ENCODE measurements at regions not wholly inside any gene's neighbourhood (a gene's known extent, or its start where the extent isn't known, plus 50 kb on each side); places are given as distances from the start of the nearest gene placed in this dataset.

DNA sequence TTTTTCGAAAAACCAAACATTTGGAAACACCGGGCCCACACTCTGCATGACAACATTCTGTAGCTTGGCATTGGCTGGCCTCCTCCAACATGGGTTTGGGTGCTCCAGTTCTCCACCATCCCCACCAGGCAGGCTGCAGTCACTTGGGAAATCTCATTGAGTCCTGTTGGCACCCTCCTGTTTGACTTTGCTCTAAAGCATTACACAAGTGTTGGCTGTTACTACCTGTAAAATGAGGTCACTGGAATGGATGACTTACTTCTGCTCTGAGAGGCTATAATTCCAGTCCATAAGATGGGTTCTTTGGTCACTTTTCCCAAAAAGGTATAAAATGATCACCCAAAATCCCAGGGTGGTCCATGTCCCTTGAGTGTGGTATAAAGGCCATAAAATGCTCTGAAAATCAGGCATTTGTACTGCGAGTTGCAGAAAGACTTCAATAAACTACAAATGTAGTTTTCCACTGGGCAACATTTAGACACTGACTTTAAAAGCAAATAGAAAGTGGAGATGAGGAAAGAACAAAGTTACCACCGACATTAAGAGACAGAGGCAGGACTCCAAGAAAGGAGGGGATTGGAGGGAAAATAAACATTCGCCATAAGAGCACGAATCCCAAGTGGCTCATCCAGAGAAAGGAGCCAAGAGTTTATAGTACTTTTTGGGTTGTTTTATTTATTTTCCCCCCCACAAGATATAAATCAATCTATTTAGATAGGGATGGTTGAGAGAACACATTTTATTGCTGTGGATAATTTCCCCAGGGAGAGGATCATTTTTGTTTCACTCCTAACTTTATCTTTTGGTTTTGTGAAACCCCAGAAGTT lies 295.1 kb downstream of the TLE1 start:
- H3K18ac ChIP-seq (ENCODE audit: extremely low read depth, low read length) = no peak overlapping the region
- H2BK15ac ChIP-seq (ENCODE audit: low read length) = no peak overlapping the region
- no peak overlapping the region for H3K14ac ChIP-seq (ENCODE audit: insufficient read length)
- no peaks in the 10 kb centered on the region for H3K36me3 ChIP-seq (ENCODE audit: control insufficient read depth in 2 of 4, insufficient read depth in 4 of 4, low read length in 3 of 4)
- H3K23me2 ChIP-seq (ENCODE audit: low read depth, low read length) = no peaks in the 10 kb centered on the region
- H3K4me2 ChIP-seq (ENCODE audit: insufficient read depth in 1 of 2, low read depth in 2 of 2, low read length in 2 of 2) = no peak overlapping the region
- no peak overlapping the region for H3K27ac ChIP-seq (ENCODE audit: low read depth, low read length)
- no peak overlapping the region for H2BK5ac ChIP-seq (ENCODE audit: low read depth, low read length)
- no peaks in the 10 kb centered on the region for H3K79me2 ChIP-seq (ENCODE audit: control insufficient read depth in 1 of 2, insufficient read depth in 2 of 2, low read length in 2 of 2)
- no peaks in the 10 kb centered on the region for H4K20me1 ChIP-seq (replicated peaks in 1 of 2; ENCODE audit: control insufficient read depth in 1 of 2, insufficient read depth in 2 of 2, low read length in 2 of 2)
- no peak overlapping the region for H2AFZ ChIP-seq (ENCODE audit: low read length)
- H4K5ac ChIP-seq (ENCODE audit: insufficient read length, low read depth, low read length) = no peak overlapping the region
- H4K91ac ChIP-seq (replicated peaks; ENCODE audit: insufficient read length, low read length) = no peak overlapping the region
- H2AK5ac ChIP-seq (ENCODE audit: low read depth, low read length) = no peak overlapping the region
- H3K4me1 ChIP-seq (replicated peaks in 1 of 4; ENCODE audit: control insufficient read depth in 3 of 4, insufficient read depth in 4 of 4, low read length in 3 of 4) = peaks cover 0 to 5% (median under 1%) of the 10 kb centered on the region in 4 experiments; a peak in 1 of 7 replicates
- no peak overlapping the region for H3K4ac ChIP-seq (replicated peaks; ENCODE audit: insufficient read length, low read depth, low read length)
- no peak overlapping the region for H4K8ac ChIP-seq (ENCODE audit: extremely low read depth, insufficient read depth, low read length)
- no peaks in the 10 kb centered on the region for H3K9me3 ChIP-seq (ENCODE audit: insufficient read depth in 2 of 2, low read depth in 1 of 2, low read length in 1 of 2)
- no peak overlapping the region for H3K4me3 ChIP-seq (ENCODE audit: extremely low read depth in 1 of 4, insufficient read depth in 2 of 4, low read depth in 3 of 4, low read length in 4 of 4)
- H2BK12ac ChIP-seq (ENCODE audit: low read depth, low read length) = no peak overlapping the region
- H3K27me3 ChIP-seq (replicated peaks in 1 of 4; ENCODE audit: control insufficient read depth in 3 of 4, extremely low read depth in 1 of 4, insufficient read depth in 3 of 4, low read length in 3 of 4) = no peaks in the 10 kb centered on the region
- no peak overlapping the region for H2BK20ac ChIP-seq (ENCODE audit: low read length)
- no peaks in the 10 kb centered on the region for H3K79me1 ChIP-seq (ENCODE audit: low read depth, low read length)
- WGBS, 2 experiments (ENCODE audit: extremely low coverage in 1 of 2, insufficient coverage in 1 of 2, insufficient read length in 1 of 2, insufficient replicate concordance in 2 of 2, low coverage in 1 of 2, low lambda C conversion rate in 2 of 2, missing lambda C conversion rate in 1 of 2) = 83% methylated on average over 4 of the region's 6 CpGs; no CpG with 5 or more reads in 1 of the 2 experiments
- H3K9ac ChIP-seq (replicated peaks in 1 of 4; ENCODE audit: extremely low read depth in 1 of 4, low read depth in 3 of 4, low read length in 3 of 4) = no peak overlapping the region
- no peak overlapping the region for H3K56ac ChIP-seq (replicated peaks; ENCODE audit: insufficient read length, low read depth, low read length)
- H3K23ac ChIP-seq (ENCODE audit: insufficient read length) = no peak overlapping the region
- POLR2A ChIA-PET (ENCODE audit: partially characterized antibody) = no interaction called here
- H2BK120ac ChIP-seq (replicated peaks; ENCODE audit: low read depth, low read length) = no peak overlapping the region
- CTCF ChIA-PET (ENCODE audit: partially characterized antibody) = no interaction called here
- DNase-seq (ENCODE audit: low read depth in 1 of 2, low spot score in 2 of 2) (no peak), FAIRE-seq (no peak)
- TF ChIP-seq, protein P1, sequence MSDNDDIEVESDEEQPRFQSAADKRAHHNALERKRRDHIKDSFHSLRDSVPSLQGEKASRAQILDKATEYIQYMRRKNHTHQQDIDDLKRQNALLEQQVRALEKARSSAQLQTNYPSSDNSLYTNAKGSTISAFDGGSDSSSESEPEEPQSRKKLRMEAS (IDR thresholded peaks at IDR 0.05) = no peak
- TF ChIP-seq NANOG (IDR thresholded peaks at IDR 0.05; ENCODE audit: insufficient read depth, low read depth, low read length, poor library complexity, severe bottlenecking) (no peak), JUN (IDR thresholded peaks at IDR 0.05; ENCODE audit: low read depth, low read length) (no peak), BACH1 (IDR thresholded peaks at IDR 0.05; ENCODE audit: low read length) (no peak)
